Lower leg skin (tissue), 3 donors: ENCODE measurements at regions not wholly inside any gene's neighbourhood (a gene's known extent, or its start where the extent isn't known, plus 50 kb on each side); places are given as distances from the start of the nearest gene placed in this dataset.

Experiments used
- POLR2A ChIP-seq, 2 donors: fragments of 450-650 bp; IDR thresholded peaks; one replicate each; pipeline ENCODE4 v1.6.1; 2016 to 2017; ENCODE audit warnings: antibody characterized with exemption in 2 of 2, mild to moderate bottlenecking in 1 of 2, moderate library complexity in 1 of 2
- TF ChIP-seq, protein P1 (sequence below), 3 donors: fragments of 450-650 bp; IDR thresholded peaks; one replicate each; pipeline ENCODE4 v1.5.1; 2016; ENCODE audit warnings: antibody characterized with exemption in 3 of 3, mild to moderate bottlenecking in 3 of 3, moderate library complexity in 2 of 3

GRCh38 chr15:87573534-87573933, 683.0 kb downstream of the NTRK3 start:
- TF ChIP-seq, protein P1, sequence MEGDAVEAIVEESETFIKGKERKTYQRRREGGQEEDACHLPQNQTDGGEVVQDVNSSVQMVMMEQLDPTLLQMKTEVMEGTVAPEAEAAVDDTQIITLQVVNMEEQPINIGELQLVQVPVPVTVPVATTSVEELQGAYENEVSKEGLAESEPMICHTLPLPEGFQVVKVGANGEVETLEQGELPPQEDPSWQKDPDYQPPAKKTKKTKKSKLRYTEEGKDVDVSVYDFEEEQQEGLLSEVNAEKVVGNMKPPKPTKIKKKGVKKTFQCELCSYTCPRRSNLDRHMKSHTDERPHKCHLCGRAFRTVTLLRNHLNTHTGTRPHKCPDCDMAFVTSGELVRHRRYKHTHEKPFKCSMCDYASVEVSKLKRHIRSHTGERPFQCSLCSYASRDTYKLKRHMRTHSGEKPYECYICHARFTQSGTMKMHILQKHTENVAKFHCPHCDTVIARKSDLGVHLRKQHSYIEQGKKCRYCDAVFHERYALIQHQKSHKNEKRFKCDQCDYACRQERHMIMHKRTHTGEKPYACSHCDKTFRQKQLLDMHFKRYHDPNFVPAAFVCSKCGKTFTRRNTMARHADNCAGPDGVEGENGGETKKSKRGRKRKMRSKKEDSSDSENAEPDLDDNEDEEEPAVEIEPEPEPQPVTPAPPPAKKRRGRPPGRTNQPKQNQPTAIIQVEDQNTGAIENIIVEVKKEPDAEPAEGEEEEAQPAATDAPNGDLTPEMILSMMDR (IDR thresholded peaks at IDR 0.05), result no peak
- TF ChIP-seq POLR2A (IDR thresholded peaks at IDR 0.05), result no peak
